ENCODE measurements at regions not wholly inside any gene's neighbourhood (a gene's known extent, or its start where the extent isn't known, plus 50 kb on each side); places are given as distances from the start of the nearest gene placed in this dataset.

DNA sequence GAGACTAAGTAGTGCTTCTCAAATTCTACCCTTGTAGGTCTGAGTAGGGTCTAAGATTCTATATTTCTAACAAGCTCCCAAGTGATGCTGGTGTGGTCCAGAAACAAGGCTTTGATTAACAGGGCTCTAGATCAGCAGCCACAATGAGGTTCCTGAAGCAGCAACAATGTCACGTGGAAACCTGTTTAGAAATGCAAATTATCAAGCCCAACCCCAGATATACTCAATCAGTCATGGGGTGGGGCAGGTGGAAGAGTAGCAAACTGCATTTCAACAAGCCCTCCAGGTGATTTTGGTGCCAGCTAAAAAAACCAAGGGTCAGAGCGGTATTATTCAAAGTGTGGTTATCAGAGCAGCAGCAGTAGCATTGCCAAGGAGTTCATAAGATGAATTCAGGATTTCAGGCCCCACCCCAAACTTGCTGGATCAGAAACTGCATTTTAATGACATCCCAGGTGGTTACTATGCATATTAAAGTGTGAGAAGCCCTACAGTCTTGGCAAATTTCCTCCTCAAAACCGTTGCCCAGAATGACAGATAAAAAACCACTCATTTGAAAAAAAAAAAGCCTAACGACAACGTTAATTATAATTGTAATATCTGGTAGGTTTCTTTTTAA is 199.2 kb downstream of the AHR start:
- CTCF ChIA-PET: no interaction called here
- no peak for TF ChIP-seq TARDBP (IDR thresholded peaks at IDR 0.05)
- no peak for TF ChIP-seq ARNT (IDR thresholded peaks at IDR 0.05)
- no peak for DNase-seq (ENCODE audit: extremely low spot score)
- POLR2A ChIA-PET: no interaction called here

DNA sequence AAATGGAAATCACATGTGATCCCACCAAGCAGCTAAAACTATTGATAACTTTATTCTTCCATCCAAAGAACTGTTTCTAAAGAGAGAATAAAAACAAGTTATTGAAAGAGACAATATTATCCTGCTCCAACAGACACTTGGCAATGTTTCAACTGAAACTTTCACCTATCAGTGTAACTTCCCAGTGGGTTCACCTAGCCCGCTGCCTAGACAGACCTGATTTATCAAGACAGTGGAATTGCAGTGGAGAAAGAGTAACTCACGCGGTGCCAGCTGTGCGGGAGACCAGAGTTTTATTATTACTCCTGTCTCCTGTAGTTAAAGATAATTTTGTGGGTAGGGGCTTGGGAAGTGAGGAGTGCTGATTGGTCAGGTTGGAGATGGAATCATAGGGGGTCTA is 199.8 kb downstream of the AHR start:
- POLR2A ChIA-PET: no interaction called here
- TF ChIP-seq SUZ12 (IDR thresholded peaks at IDR 0.05) (no peak), L3MBTL2 (conservative IDR thresholded peaks at IDR 0.05) (no peak), ZNF384 (IDR thresholded peaks at IDR 0.05) (no peak), NFRKB (IDR thresholded peaks at IDR 0.05) (no peak), LEF1 (IDR thresholded peaks at IDR 0.05; ENCODE audit: borderline replicate concordance) (no peak), HDGF (IDR thresholded peaks at IDR 0.05; ENCODE audit: borderline replicate concordance) (no peak), TARDBP (IDR thresholded peaks at IDR 0.05) (no peak), FOXK2 (IDR thresholded peaks at IDR 0.05) (no peak)
- no peak for DNase-seq (ENCODE audit: extremely low spot score)
- CTCF ChIA-PET: no interaction called here

DNA sequence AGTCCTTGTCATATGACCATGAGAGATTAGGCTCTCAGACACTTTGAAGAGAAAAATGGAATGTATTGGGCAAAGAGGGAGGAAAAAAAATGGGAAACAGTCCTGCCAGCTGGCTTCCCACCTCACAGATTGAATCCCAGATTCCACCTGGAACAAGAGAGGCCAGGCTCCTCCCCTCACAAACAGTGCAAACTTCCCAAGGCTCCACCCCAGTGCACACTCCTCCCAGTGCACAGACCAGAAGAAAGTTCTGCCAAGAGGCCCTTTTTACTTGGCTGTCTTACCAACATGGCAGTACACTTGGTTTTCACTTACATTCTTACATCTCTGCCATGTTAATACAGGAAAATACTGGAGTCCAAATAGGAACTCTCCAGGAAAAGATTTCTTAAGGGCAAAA is 202.3 kb downstream of the AHR start:
- DNase-seq (ENCODE audit: extremely low spot score): no peak
- TF ChIP-seq HDGF (IDR thresholded peaks at IDR 0.05; ENCODE audit: borderline replicate concordance): no peak
- TF ChIP-seq TARDBP (IDR thresholded peaks at IDR 0.05): no peak
- no peak for TF ChIP-seq FOXK2 (IDR thresholded peaks at IDR 0.05)
- TF ChIP-seq SP1 (IDR thresholded peaks at IDR 0.05): no peak
- no peak for TF ChIP-seq BHLHE40 (IDR thresholded peaks at IDR 0.05; ENCODE audit: borderline replicate concordance)
- no peak for TF ChIP-seq CTBP1 (IDR thresholded peaks at IDR 0.05; ENCODE audit: borderline replicate concordance)
- TF ChIP-seq, protein P1, sequence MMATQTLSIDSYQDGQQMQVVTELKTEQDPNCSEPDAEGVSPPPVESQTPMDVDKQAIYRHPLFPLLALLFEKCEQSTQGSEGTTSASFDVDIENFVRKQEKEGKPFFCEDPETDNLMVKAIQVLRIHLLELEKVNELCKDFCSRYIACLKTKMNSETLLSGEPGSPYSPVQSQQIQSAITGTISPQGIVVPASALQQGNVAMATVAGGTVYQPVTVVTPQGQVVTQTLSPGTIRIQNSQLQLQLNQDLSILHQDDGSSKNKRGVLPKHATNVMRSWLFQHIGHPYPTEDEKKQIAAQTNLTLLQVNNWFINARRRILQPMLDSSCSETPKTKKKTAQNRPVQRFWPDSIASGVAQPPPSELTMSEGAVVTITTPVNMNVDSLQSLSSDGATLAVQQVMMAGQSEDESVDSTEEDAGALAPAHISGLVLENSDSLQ (IDR thresholded peaks at IDR 0.05): no peak
- no peak for TF ChIP-seq ARNT (IDR thresholded peaks at IDR 0.05)
- no peak for TF ChIP-seq ZNF384 (IDR thresholded peaks at IDR 0.05)
- no peak for TF ChIP-seq LEF1 (IDR thresholded peaks at IDR 0.05; ENCODE audit: borderline replicate concordance)
- TF ChIP-seq SUZ12 (IDR thresholded peaks at IDR 0.05): no peak
- CTCF ChIA-PET: no interaction called here
- POLR2A ChIA-PET: no interaction called here

DNA sequence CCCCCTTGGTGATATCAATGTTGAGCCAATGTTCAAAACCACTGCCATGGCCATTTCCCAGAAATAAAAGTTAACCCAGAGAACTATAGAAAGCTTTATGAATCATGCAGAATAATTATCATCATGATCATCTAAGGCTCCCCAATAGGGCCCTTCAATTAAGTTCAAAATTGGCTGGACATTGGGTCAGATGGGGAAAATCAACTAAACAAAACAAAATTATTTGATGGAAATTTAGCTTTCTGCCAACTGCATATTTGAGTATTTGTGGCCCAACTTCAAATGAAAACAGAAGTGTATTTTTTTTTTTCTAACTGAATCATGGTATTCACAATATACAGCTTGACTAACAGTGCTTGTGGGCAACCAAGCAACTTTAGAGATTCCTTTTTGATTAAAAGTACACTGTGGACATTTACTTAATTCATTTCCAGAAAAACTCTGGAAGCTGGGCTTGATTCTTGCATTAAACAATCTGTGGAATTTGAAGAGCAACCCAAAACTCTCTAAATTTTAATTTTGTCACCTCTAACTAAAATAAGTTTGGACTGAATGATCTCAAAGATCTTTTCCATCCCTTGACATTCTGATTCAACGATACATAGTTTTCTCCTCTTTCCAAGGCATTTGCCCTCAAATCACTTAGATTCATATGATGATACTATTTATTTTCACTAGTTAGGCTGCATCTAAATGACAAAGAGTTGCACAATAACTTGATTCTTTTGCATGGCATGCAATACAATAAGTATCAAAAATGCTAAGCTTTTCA is 203.2 kb downstream of the AHR start:
- CTCF ChIA-PET: interaction anchor here (0.6 kb wide), 1 partner anchor 20 kb away, joined by 3 read pairs; no protein-coding TSS in a partner anchor

DNA sequence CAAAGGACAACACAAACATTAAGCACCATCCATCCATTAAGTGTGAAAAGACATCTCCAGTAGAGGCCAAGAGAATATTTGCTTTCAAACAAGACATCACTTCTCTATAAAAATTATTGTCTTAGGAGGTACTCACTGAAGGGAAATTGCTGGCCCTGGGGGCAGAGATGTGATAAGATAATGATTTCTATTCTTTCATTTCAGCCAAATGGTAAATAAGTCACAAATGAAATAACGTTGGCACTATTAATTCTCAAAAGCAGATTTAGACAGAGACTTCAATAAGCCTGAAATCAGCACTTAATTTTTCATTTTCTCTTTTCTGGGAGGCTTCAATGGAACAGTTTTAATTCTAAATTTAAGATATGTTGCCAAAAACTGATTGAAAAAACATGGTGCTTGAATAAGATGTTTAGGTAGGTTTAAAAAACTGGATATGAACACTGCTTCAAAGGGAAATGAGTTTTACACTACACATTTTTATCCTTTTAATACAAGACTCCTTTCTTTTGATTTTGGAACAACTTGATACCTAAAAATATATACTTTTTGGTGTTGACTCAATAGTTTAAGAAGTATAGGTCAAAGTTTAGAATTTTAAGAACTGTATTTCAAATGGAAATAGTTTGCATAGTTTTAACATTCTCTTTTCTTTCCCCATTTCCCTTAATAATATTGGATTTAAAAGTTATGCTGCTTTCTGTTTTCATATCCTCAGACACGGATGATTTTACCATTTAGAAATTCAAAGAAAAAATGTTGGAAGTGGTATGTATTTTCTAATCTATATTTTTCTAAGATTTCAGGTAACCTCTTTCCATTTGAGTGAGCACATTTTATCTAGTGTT is 204.0 kb downstream of the AHR start:
- no peak for DNase-seq (ENCODE audit: extremely low spot score)
- TF ChIP-seq FOXM1 (IDR thresholded peaks at IDR 0.05; ENCODE audit: borderline replicate concordance) (no peak), FOXK2 (IDR thresholded peaks at IDR 0.05) (no peak), ARNT (IDR thresholded peaks at IDR 0.05) (no peak), NFRKB (IDR thresholded peaks at IDR 0.05) (no peak), L3MBTL2 (conservative IDR thresholded peaks at IDR 0.05) (no peak), ZNF384 (IDR thresholded peaks at IDR 0.05) (no peak), FOXA1 (IDR thresholded peaks at IDR 0.05) (no peak), HDGF (IDR thresholded peaks at IDR 0.05; ENCODE audit: borderline replicate concordance) (no peak), ELF4 (IDR thresholded peaks at IDR 0.05) (no peak)
- CTCF ChIA-PET: no interaction called here
- POLR2A ChIA-PET: no interaction called here

More for the DNA sequence above, 203.2 kb downstream of the AHR start:
- no peak for DNase-seq (ENCODE audit: extremely low spot score)
- POLR2A ChIA-PET: no interaction called here
- TF ChIP-seq SP1 (IDR thresholded peaks at IDR 0.05) (no peak), NFRKB (IDR thresholded peaks at IDR 0.05) (no peak), FOXK2 (IDR thresholded peaks at IDR 0.05) (no peak)

DNA sequence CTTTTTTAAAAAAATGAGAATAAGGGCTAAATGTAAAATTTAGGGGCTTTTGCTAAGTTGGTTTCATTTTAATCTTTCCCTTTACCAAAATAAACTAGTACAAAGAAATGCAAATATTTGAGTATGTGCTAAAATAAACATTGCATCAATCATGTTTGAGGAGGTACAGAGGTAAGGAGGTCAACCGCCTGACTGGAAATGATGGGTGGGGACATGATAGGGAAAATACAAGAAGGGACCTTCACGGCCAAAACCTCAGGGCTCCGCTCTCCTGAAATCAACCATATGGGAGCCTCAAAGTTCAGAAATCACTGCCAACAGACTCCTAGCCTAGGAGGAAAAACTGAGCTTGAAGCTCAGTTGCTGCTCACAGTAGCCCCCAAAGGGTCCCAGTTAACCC is 207.6 kb downstream of the AHR start:
- TF ChIP-seq SP1 (IDR thresholded peaks at IDR 0.05) (no peak), TARDBP (IDR thresholded peaks at IDR 0.05) (no peak)
- TF ChIP-seq, protein P1 (IDR thresholded peaks at IDR 0.05): no peak
- ChIA-PET CTCF (no interaction called here), POLR2A (no interaction called here)
- DNase-seq (ENCODE audit: extremely low spot score): no peak

DNA sequence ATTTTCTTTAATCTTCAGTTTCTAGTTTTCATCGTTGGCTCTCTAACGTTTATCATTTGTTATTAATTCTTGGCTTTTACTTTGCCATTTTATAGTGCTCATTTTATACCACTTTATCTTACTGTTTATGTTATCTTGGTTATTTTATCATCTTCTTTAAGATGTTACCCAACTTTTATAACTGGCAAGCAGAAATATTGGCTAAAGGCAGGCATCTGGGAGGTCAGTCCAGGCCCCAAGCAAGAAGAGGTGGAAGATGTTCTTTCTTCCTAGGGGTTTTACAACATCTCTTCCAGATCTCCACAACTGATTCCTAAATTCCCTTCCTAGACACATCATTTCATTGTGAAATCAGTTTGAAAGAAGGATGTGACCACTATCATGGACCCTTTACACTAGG is 208.1 kb downstream of the AHR start:
- ChIA-PET POLR2A (no interaction called here), CTCF (no interaction called here)
- TF ChIP-seq FOXA1 (IDR thresholded peaks at IDR 0.05) (no peak), ARNT (IDR thresholded peaks at IDR 0.05) (no peak), SP1 (IDR thresholded peaks at IDR 0.05) (no peak), TARDBP (IDR thresholded peaks at IDR 0.05) (no peak), FOXK2 (IDR thresholded peaks at IDR 0.05) (no peak), NFRKB (IDR thresholded peaks at IDR 0.05) (no peak), HDGF (IDR thresholded peaks at IDR 0.05; ENCODE audit: borderline replicate concordance) (no peak), L3MBTL2 (conservative IDR thresholded peaks at IDR 0.05) (no peak)
- no peak for DNase-seq (ENCODE audit: extremely low spot score)
